H1 (cell line): ENCODE measurements at regions not wholly inside any gene's neighbourhood (a gene's known extent, or its start where the extent isn't known, plus 50 kb on each side); places are given as distances from the start of the nearest gene placed in this dataset.

Source experiments
- CHD2 ChIP-seq: IDR thresholded peaks from 2 replicates; pipeline ENCODE4 v1.6.1; 2012; ENCODE audit warnings: low read length, improper control_type of control experiment
- CHD7 ChIP-seq: fragments of 300-600 bp; sonication (generic); IDR thresholded peaks from 2 replicates; pipeline ENCODE4 v1.7.1; 2012; ENCODE audit warnings: low read length, moderate library complexity, mild to moderate bottlenecking, inconsistent platforms; ENCODE audit not compliant: insufficient replicate concordance
- CTBP2 ChIP-seq: IDR thresholded peaks from 2 replicates; pipeline ENCODE4 v1.7.0; 2011; ENCODE audit warnings: borderline replicate concordance, mild to moderate bottlenecking, moderate library complexity, mixed read lengths, low read length; ENCODE audit not compliant: insufficient read depth, insufficient read length
- SAP30 ChIP-seq: fragments of 300-600 bp; sonication (generic); IDR thresholded peaks from 2 replicates; pipeline ENCODE4 v1.7.1; 2012; ENCODE audit warnings: low read length, moderate library complexity, mild to moderate bottlenecking, inconsistent platforms; ENCODE audit not compliant: insufficient read depth, insufficient replicate concordance
- SIX5 ChIP-seq: IDR thresholded peaks from 2 replicates; pipeline ENCODE4 v1.6.1; 2011; ENCODE audit warnings: mild to moderate bottlenecking, low read depth, low read length
- SP2 ChIP-seq: IDR thresholded peaks from 2 replicates; pipeline ENCODE4 v1.6.1; 2012; ENCODE audit warnings: mild to moderate bottlenecking, low read length, inconsistent platforms
- USF2 ChIP-seq: IDR thresholded peaks from 2 replicates; pipeline ENCODE4 v1.6.1; 2011; ENCODE audit warnings: low read length, improper control_type of control experiment
- YY1 ChIP-seq: IDR thresholded peaks from 2 replicates; pipeline ENCODE4 v1.6.1; 2011; ENCODE audit warnings: low read depth, mild to moderate bottlenecking, low read length

GRCh38 chr2:207255565-207256470 lies 90.1 kb upstream of the KLF7 start (continued):
- TF ChIP-seq CHD7 (no peak), SAP30 (no peak), SIX5 (no peak), YY1 (no peak), SP2 (no peak), CTBP2 (no peak), USF2 (no peak), CHD2 (no peak)
- TF ChIP-seq, all 59 proteins: peak for 0
